ENCODE measurements at regions not wholly inside any gene's neighbourhood (a gene's known extent, or its start where the extent isn't known, plus 50 kb on each side); places are given as distances from the start of the nearest gene placed in this dataset.

DNA sequence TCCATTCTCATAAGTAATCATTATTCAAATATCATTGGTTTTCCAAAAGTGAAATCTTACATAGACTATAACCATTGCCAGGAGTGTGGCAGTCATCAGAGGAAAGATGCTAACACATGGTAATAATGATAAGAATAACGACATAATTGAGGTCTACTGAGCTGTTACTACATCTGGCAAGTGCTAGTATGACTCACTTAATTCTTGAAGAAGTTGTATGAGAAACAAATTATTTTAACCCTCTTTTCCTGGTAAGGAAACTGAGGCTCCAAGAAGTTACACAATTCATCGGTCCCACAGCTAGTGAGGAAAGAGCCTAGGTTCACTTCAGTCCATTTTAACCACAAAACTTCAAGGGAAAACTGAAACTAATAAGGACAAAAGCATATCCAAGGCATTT lies 335.6 kb upstream of the BTBD3 start:
- H4K20me1 ChIP-seq (replicated peaks; ENCODE audit: insufficient read depth), result no peaks in the 10 kb centered on the region
- H3K27me3 Mint-ChIP-seq (ENCODE audit: insufficient read depth, low read depth, poor library complexity), result no peaks in the 10 kb centered on the region
- no peaks in the 10 kb centered on the region; the same call in 1 of the 2 replicates for H3K9me2 ChIP-seq (ENCODE audit: insufficient read depth)
- DNase-seq (ENCODE audit: low spot score), result no peak
- no peak overlapping the region for H3K27ac Mint-ChIP-seq
- no peaks in the 10 kb centered on the region for H3K36me3 ChIP-seq (ENCODE audit: insufficient read depth)
- H3K9me3 Mint-ChIP-seq, result no peaks in the 10 kb centered on the region; the same call in 2 of the 3 replicates
- ATAC-seq, result no peak
- H3K4me1 ChIP-seq (ENCODE audit: insufficient read depth), result no peaks in the 10 kb centered on the region
- no peaks in the 10 kb centered on the region for H3K4me1 Mint-ChIP-seq
- H3K79me2 ChIP-seq (replicated peaks; ENCODE audit: insufficient read depth), result no peaks in the 10 kb centered on the region
- no peak overlapping the region for H2AFZ ChIP-seq
- H3K27ac ChIP-seq (ENCODE audit: low read depth), result no peak overlapping the region
- TF ChIP-seq STAT1 (IDR thresholded peaks at IDR 0.05; ENCODE audit: unreplicated experiment) (no peak), ZNF331 (CRISPR knock-in tag; IDR thresholded peaks at IDR 0.05; ENCODE audit: low read depth) (no peak), CREB1 (CRISPR knock-in tag; IDR thresholded peaks at IDR 0.05; ENCODE audit: low read depth) (no peak), JUNB (IDR thresholded peaks at IDR 0.05; ENCODE audit: unreplicated experiment) (no peak), POLR2AphosphoS5 (IDR thresholded peaks at IDR 0.05; ENCODE audit: low read depth) (no peak), EZH2phosphoT487 (IDR thresholded peaks at IDR 0.05; ENCODE audit: unreplicated experiment) (no peak), NANOG (IDR thresholded peaks at IDR 0.05; ENCODE audit: borderline replicate concordance) (no peak), EZH2 (IDR thresholded peaks at IDR 0.05; ENCODE audit: low read depth, unreplicated experiment) (no peak), ZNF114 (CRISPR knock-in tag; IDR thresholded peaks at IDR 0.05) (no peak)
- TF ChIP-seq, protein P1, sequence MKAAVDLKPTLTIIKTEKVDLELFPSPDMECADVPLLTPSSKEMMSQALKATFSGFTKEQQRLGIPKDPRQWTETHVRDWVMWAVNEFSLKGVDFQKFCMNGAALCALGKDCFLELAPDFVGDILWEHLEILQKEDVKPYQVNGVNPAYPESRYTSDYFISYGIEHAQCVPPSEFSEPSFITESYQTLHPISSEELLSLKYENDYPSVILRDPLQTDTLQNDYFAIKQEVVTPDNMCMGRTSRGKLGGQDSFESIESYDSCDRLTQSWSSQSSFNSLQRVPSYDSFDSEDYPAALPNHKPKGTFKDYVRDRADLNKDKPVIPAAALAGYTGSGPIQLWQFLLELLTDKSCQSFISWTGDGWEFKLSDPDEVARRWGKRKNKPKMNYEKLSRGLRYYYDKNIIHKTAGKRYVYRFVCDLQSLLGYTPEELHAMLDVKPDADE (IDR thresholded peaks at IDR 0.05), result no peak
- TF ChIP-seq, protein P2, sequence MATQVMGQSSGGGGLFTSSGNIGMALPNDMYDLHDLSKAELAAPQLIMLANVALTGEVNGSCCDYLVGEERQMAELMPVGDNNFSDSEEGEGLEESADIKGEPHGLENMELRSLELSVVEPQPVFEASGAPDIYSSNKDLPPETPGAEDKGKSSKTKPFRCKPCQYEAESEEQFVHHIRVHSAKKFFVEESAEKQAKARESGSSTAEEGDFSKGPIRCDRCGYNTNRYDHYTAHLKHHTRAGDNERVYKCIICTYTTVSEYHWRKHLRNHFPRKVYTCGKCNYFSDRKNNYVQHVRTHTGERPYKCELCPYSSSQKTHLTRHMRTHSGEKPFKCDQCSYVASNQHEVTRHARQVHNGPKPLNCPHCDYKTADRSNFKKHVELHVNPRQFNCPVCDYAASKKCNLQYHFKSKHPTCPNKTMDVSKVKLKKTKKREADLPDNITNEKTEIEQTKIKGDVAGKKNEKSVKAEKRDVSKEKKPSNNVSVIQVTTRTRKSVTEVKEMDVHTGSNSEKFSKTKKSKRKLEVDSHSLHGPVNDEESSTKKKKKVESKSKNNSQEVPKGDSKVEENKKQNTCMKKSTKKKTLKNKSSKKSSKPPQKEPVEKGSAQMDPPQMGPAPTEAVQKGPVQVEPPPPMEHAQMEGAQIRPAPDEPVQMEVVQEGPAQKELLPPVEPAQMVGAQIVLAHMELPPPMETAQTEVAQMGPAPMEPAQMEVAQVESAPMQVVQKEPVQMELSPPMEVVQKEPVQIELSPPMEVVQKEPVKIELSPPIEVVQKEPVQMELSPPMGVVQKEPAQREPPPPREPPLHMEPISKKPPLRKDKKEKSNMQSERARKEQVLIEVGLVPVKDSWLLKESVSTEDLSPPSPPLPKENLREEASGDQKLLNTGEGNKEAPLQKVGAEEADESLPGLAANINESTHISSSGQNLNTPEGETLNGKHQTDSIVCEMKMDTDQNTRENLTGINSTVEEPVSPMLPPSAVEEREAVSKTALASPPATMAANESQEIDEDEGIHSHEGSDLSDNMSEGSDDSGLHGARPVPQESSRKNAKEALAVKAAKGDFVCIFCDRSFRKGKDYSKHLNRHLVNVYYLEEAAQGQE (IDR thresholded peaks at IDR 0.05; ENCODE audit: unreplicated experiment), result no peak
- TF ChIP-seq, protein P3, sequence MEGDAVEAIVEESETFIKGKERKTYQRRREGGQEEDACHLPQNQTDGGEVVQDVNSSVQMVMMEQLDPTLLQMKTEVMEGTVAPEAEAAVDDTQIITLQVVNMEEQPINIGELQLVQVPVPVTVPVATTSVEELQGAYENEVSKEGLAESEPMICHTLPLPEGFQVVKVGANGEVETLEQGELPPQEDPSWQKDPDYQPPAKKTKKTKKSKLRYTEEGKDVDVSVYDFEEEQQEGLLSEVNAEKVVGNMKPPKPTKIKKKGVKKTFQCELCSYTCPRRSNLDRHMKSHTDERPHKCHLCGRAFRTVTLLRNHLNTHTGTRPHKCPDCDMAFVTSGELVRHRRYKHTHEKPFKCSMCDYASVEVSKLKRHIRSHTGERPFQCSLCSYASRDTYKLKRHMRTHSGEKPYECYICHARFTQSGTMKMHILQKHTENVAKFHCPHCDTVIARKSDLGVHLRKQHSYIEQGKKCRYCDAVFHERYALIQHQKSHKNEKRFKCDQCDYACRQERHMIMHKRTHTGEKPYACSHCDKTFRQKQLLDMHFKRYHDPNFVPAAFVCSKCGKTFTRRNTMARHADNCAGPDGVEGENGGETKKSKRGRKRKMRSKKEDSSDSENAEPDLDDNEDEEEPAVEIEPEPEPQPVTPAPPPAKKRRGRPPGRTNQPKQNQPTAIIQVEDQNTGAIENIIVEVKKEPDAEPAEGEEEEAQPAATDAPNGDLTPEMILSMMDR (conservative IDR thresholded peaks at IDR 0.05; ENCODE audit: low read depth in 2 of 2), result no peak
- TF ChIP-seq, protein P4, sequence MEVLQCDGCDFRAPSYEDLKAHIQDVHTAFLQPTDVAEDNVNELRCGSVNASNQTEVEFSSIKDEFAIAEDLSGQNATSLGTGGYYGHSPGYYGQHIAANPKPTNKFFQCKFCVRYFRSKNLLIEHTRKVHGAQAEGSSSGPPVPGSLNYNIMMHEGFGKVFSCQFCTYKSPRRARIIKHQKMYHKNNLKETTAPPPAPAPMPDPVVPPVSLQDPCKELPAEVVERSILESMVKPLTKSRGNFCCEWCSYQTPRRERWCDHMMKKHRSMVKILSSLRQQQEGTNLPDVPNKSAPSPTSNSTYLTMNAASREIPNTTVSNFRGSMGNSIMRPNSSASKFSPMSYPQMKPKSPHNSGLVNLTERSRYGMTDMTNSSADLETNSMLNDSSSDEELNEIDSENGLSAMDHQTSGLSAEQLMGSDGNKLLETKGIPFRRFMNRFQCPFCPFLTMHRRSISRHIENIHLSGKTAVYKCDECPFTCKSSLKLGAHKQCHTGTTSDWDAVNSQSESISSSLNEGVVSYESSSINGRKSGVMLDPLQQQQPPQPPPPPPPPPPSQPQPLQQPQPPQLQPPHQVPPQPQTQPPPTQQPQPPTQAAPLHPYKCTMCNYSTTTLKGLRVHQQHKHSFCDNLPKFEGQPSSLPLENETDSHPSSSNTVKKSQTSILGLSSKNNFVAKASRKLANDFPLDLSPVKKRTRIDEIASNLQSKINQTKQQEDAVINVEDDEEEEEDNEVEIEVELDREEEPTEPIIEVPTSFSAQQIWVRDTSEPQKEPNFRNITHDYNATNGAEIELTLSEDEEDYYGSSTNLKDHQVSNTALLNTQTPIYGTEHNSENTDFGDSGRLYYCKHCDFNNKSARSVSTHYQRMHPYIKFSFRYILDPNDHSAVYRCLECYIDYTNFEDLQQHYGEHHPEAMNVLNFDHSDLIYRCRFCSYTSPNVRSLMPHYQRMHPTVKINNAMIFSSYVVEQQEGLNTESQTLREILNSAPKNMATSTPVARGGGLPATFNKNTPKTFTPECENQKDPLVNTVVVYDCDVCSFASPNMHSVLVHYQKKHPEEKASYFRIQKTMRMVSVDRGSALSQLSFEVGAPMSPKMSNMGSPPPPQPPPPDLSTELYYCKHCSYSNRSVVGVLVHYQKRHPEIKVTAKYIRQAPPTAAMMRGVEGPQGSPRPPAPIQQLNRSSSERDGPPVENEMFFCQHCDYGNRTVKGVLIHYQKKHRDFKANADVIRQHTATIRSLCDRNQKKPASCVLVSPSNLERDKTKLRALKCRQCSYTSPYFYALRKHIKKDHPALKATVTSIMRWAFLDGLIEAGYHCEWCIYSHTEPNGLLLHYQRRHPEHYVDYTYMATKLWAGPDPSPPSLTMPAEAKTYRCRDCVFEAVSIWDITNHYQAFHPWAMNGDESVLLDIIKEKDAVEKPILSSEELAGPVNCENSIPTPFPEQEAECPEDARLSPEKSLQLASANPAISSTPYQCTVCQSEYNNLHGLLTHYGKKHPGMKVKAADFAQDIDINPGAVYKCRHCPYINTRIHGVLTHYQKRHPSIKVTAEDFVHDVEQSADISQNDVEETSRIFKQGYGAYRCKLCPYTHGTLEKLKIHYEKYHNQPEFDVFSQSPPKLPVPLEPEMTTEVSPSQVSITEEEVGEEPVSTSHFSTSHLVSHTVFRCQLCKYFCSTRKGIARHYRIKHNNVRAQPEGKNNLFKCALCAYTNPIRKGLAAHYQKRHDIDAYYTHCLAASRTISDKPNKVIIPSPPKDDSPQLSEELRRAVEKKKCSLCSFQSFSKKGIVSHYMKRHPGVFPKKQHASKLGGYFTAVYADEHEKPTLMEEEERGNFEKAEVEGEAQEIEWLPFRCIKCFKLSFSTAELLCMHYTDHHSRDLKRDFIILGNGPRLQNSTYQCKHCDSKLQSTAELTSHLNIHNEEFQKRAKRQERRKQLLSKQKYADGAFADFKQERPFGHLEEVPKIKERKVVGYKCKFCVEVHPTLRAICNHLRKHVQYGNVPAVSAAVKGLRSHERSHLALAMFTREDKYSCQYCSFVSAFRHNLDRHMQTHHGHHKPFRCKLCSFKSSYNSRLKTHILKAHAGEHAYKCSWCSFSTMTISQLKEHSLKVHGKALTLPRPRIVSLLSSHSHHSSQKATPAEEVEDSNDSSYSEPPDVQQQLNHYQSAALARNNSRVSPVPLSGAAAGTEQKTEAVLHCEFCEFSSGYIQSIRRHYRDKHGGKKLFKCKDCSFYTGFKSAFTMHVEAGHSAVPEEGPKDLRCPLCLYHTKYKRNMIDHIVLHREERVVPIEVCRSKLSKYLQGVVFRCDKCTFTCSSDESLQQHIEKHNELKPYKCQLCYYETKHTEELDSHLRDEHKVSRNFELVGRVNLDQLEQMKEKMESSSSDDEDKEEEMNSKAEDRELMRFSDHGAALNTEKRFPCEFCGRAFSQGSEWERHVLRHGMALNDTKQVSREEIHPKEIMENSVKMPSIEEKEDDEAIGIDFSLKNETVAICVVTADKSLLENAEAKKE (CRISPR knock-in tag; IDR thresholded peaks at IDR 0.05), result no peak
- H3F3A ChIP-seq (replicated peaks; ENCODE audit: low read depth), result no peaks in the 10 kb centered on the region
- H3K27me3 ChIP-seq (ENCODE audit: insufficient read depth), result no peaks in the 10 kb centered on the region
- no peak overlapping the region for H3K4me3 Mint-ChIP-seq
- no peak overlapping the region for H3K4me2 ChIP-seq
- no peak overlapping the region for H3K4me3 ChIP-seq
- H3K36me3 Mint-ChIP-seq (ENCODE audit: low read depth), result no peaks in the 10 kb centered on the region; the same call in 2 of the 3 replicates

All from GM23338 (cell line).